ENCODE measurements at regions not wholly inside any gene's neighbourhood (a gene's known extent, or its start where the extent isn't known, plus 50 kb on each side); places are given as distances from the start of the nearest gene placed in this dataset.

DNA sequence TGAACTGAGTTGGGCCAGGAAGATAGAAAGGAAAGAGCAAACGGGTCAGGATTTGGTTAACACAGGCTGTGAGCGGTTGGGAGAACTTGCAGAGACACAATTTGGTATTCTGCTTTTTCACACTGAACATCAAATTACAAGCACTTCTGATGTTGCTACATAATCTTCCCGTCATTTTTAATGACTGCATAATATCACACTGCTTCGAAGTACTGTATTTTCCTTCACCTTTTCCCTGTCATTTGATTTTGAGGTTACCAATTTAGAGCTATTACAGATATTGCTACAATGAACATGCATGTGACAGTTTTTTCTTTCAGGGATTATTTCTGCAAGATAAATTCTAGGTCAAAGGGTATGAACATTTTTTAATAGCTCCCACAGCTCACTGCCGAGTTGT, 71.4 kb upstream of the CPEB4 start:
- TF ChIP-seq POLR2A (conservative IDR thresholded peaks at IDR 0.05) (no peak), EZH2 (IDR thresholded peaks at IDR 0.05; ENCODE audit: borderline replicate concordance, low read depth, low read length) (no peak), SIRT6 (IDR thresholded peaks at IDR 0.05; ENCODE audit: low read depth, low read length) (no peak), E2F4 (CRISPR knock-in tag; IDR thresholded peaks at IDR 0.05; ENCODE audit: low read depth) (no peak), SIN3A (IDR thresholded peaks at IDR 0.05; ENCODE audit: borderline replicate concordance in 2 of 2, control insufficient read depth in 1 of 2, low read depth in 2 of 2, low read length in 2 of 2) (no peak)

All from K562 (cell line).